ENCODE measurements at regions not wholly inside any gene's neighbourhood (a gene's known extent, or its start where the extent isn't known, plus 50 kb on each side); places are given as distances from the start of the nearest gene placed in this dataset.
"Not testable (repeated sequence)": the region's sequence is repeated elsewhere in the genome, so short reads cannot be mapped to it uniquely, and the experiment has no call there.

DNA sequence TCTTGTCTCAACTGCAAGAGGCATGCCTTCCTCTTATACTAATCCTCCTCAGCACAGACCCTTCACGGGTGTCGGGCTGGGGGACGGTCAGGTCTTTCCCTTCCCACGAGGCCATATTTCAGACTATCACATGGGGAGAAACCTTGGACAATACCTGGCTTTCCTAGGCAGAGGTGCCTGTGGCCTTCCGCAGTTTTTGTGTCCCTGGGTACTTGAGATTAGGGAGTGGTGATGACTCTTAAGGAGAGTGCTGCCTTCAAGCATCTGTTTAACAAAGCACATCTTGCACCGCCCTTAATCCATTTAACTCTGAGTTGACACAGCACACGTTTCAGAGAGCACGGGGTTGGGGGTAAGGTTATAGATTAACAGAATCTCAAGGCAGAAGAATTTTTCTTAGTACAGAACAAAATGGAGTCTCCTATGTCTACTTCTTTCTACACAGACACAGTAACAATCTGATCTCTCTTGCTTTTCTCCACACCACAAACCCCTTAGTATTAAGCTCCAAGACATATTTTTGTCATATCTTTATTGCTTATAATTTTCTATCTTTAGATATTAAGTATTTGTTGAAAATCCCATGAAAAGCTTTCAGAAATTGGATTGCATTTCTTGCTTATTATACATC is 72.8 kb upstream of the LPCAT1 start:
- H3K4me3 ChIP-seq (ENCODE audit: low read length); H3K9me3 ChIP-seq (ENCODE audit: control insufficient read depth, low read length); DNase-seq; H3K27ac ChIP-seq (ENCODE audit: low read length); ATAC-seq; intact Hi-C loops (cut with DNase I); H3K27me3 ChIP-seq (ENCODE audit: control insufficient read depth, insufficient read depth); H3K4me1 ChIP-seq (ENCODE audit: control insufficient read depth, insufficient read depth, low read length): not testable (repeated sequence)
- 76% methylated on average over 8 of the region's 8 CpGs for WGBS

- ATAC-seq (peak; percentile 92 to 96), DNase-seq (peak; percentile 75 to 93 (median 91))
- H3K9me3 ChIP-seq (ENCODE audit: control insufficient read depth, low read length): no peaks in the 10 kb centered on the region
- H3K4me3 ChIP-seq (ENCODE audit: low read length): peak overlapping the region; percentile 23
- no peaks in the 10 kb centered on the region for H3K4me1 ChIP-seq (ENCODE audit: control insufficient read depth, insufficient read depth, low read length)
- H3K27me3 ChIP-seq (ENCODE audit: control insufficient read depth, insufficient read depth): no peaks in the 10 kb centered on the region
- intact Hi-C loops (cut with DNase I): no loop called here
- H3K27ac ChIP-seq (ENCODE audit: low read length): peak overlapping the region; percentile 46
- WGBS: 12% methylated on average over 78 of the region's 78 CpGs
Observed at GRCh38 chr5:1594357-1595106, 70.8 kb upstream of the LPCAT1 start.

GRCh38 chr5:1593903-1594356 is 70.2 kb upstream of the LPCAT1 start:
- no peaks in the 10 kb centered on the region for H3K27me3 ChIP-seq (ENCODE audit: control insufficient read depth, insufficient read depth)
- DNase-seq (peak in 1 of 3 donors; percentile 68), ATAC-seq (peak; percentile 10 to 13)
- H3K4me3 ChIP-seq (ENCODE audit: low read length): peak overlapping the region; percentile 23
- 10% methylated on average over 32 of the region's 32 CpGs for WGBS
- H3K4me1 ChIP-seq (ENCODE audit: control insufficient read depth, insufficient read depth, low read length): no peaks in the 10 kb centered on the region
- peak overlapping the region; percentile 46 for H3K27ac ChIP-seq (ENCODE audit: low read length)
- no peaks in the 10 kb centered on the region for H3K9me3 ChIP-seq (ENCODE audit: control insufficient read depth, low read length)
- intact Hi-C loops (cut with DNase I): no loop called here

- H3K9me3 ChIP-seq (ENCODE audit: control insufficient read depth, low read length); intact Hi-C loops (cut with DNase I); H3K4me1 ChIP-seq (ENCODE audit: control insufficient read depth, insufficient read depth, low read length); ATAC-seq; H3K27me3 ChIP-seq (ENCODE audit: control insufficient read depth, insufficient read depth); H3K27ac ChIP-seq (ENCODE audit: low read length); H3K4me3 ChIP-seq (ENCODE audit: low read length); DNase-seq: not testable (repeated sequence)
- WGBS: 92% methylated on average over 17 of the region's 17 CpGs
Observed at GRCh38 chr5:1588071-1588694, 64.4 kb upstream of the LPCAT1 start.

DNA sequence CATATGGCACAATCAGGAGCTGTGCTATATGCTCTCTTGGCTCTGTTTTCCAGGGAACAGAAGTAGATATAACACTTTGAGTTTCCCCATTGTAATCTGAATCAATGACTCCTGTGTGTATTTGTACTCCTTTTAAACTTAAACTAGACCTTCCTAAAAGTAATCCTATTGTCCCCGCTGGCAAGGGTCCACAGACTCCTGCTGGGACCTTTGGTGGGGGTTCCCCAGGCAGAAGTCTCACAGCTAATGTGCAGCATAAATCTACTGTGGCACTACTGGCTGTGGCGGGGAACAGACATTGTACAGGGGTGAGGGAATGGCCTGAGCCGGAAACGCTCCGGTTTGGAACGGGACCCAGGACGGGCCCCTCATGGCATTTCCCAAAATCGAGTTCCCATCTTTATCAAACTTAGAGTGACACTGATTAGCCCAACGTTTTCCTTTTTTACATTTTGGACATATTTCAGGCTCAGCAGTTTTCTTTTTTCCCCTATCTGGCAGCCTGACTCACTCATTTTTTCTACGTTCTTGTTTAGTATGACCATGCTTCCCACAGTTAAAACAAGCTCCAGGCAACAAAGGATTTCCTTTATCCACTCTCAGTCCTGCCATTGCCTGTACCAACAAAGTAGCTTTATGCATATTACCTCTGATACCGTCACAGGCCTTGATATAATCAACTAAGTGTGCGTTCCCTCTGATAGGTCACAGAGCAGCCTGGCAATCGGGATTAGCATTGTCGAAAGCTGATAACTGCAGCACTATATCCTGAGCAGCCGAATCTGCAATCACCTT is 59.5 kb upstream of the LPCAT1 start:
- intact Hi-C loops (cut with DNase I): not testable (repeated sequence)

DNA sequence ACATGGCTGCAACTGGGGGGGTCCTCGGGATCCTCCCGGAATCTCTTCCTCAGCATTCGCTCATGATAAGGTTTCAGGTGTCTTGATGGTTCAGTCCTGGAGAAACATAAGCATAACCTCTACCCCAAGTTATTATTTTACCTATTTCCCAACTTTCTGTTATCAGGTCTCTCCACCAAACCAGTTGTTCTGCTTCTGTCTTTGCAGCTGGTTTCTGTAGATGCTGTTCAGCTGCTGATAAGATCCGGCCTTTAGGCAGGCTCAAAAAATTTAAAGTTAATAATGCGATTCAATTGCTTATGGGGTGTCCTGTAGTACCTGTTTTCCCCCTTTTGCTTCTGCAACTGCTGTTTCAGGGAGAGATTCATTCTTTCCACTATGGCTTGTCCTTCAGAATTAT is 55.6 kb upstream of the LPCAT1 start:
- intact Hi-C loops (cut with DNase I); H3K9me3 ChIP-seq (ENCODE audit: control insufficient read depth, low read length); H3K27ac ChIP-seq (ENCODE audit: low read length); H3K4me1 ChIP-seq (ENCODE audit: control insufficient read depth, insufficient read depth, low read length); DNase-seq; H3K27me3 ChIP-seq (ENCODE audit: control insufficient read depth, insufficient read depth); H3K4me3 ChIP-seq (ENCODE audit: low read length); ATAC-seq: not testable (repeated sequence)
- WGBS: 97% methylated on average over 5 of the region's 5 CpGs

More for the DNA sequence above, 59.5 kb upstream of the LPCAT1 start:
- H3K9me3 ChIP-seq (ENCODE audit: control insufficient read depth, low read length); H3K27me3 ChIP-seq (ENCODE audit: control insufficient read depth, insufficient read depth); ATAC-seq; H3K27ac ChIP-seq (ENCODE audit: low read length); H3K4me1 ChIP-seq (ENCODE audit: control insufficient read depth, insufficient read depth, low read length); DNase-seq; H3K4me3 ChIP-seq (ENCODE audit: low read length): not testable (repeated sequence)
- WGBS: 60% methylated on average over 15 of the region's 15 CpGs

- H3K4me3 ChIP-seq (ENCODE audit: low read length); intact Hi-C loops (cut with DNase I); H3K9me3 ChIP-seq (ENCODE audit: control insufficient read depth, low read length); ATAC-seq; H3K27me3 ChIP-seq (ENCODE audit: control insufficient read depth, insufficient read depth); H3K27ac ChIP-seq (ENCODE audit: low read length); H3K4me1 ChIP-seq (ENCODE audit: control insufficient read depth, insufficient read depth, low read length); DNase-seq: not testable (repeated sequence)
- WGBS: 84% methylated on average over 7 of the region's 7 CpGs
Observed at GRCh38 chr5:1576851-1577250, 53.1 kb upstream of the LPCAT1 start.

GRCh38 chr5:1575991-1576714 is 52.4 kb upstream of the LPCAT1 start:
- DNase-seq; H3K4me1 ChIP-seq (ENCODE audit: control insufficient read depth, insufficient read depth, low read length); H3K4me3 ChIP-seq (ENCODE audit: low read length); ATAC-seq; H3K9me3 ChIP-seq (ENCODE audit: control insufficient read depth, low read length); intact Hi-C loops (cut with DNase I); H3K27ac ChIP-seq (ENCODE audit: low read length); H3K27me3 ChIP-seq (ENCODE audit: control insufficient read depth, insufficient read depth): not testable (repeated sequence)
- WGBS: 93% methylated on average over 23 of the region's 25 CpGs

DNA sequence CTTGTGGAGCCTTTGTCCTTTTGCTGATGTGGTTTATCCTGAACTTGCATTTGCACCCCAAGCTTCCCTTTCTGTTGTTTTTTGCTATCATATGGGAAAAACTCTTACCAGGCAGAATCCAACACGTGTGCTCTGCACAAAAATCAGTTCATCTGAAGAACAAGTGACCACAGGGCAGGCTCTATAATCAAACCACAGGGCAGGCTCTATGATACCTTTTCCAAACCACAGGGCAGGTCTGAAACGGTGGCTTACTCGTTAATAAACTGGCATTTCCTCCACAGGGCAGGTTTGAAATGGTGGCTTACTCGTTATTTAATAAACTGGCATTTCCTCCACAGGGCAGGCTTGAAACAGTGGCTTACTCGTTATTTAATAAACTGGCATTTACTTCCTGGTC is 51.7 kb upstream of the LPCAT1 start:
- ATAC-seq; intact Hi-C loops (cut with DNase I); H3K4me1 ChIP-seq (ENCODE audit: control insufficient read depth, insufficient read depth, low read length); H3K4me3 ChIP-seq (ENCODE audit: low read length); H3K27me3 ChIP-seq (ENCODE audit: control insufficient read depth, insufficient read depth); DNase-seq; H3K9me3 ChIP-seq (ENCODE audit: control insufficient read depth, low read length); H3K27ac ChIP-seq (ENCODE audit: low read length): not testable (repeated sequence)
- 80% methylated on average over 5 of the region's 5 CpGs for WGBS

GRCh38 chr5:1574023-1574318 is 50.2 kb upstream of the LPCAT1 start:
- DNase-seq; H3K9me3 ChIP-seq (ENCODE audit: control insufficient read depth, low read length); intact Hi-C loops (cut with DNase I); H3K4me3 ChIP-seq (ENCODE audit: low read length); H3K27me3 ChIP-seq (ENCODE audit: control insufficient read depth, insufficient read depth); H3K4me1 ChIP-seq (ENCODE audit: control insufficient read depth, insufficient read depth, low read length); H3K27ac ChIP-seq (ENCODE audit: low read length): not testable (repeated sequence)
- 89% methylated on average over 8 of the region's 9 CpGs for WGBS
- peak in 1 of 2 donors; percentile 20 for ATAC-seq
